AG10803 (cell line): ENCODE measurements at regions not wholly inside any gene's neighbourhood (a gene's known extent, or its start where the extent isn't known, plus 50 kb on each side); places are given as distances from the start of the nearest gene placed in this dataset.

ENCODE experiments used
- DNase-seq: peaks from one replicate; pipeline ENCODE4 v3.0.0; 2010; ENCODE audit warnings: low read depth
- H3K4me3 ChIP-seq: 2 replicates; pipeline ENCODE4 v1.5.1; 2011; ENCODE audit warnings: mild to moderate bottlenecking, low read length, control low read depth
- CTCF ChIP-seq: conservative IDR thresholded peaks from 2 replicates; pipeline ENCODE4 v1.5.1; 2011; ENCODE audit warnings: mild to moderate bottlenecking, low read length, control low read depth, inconsistent platforms

- H3K4me3 ChIP-seq = no peak overlapping the region
- peak; percentile 78 for DNase-seq
- TF ChIP-seq CTCF = no peak
These were observed 309.0 kb upstream of the PMFBP1 start for GRCh38 chr16:72480911-72481310.

GRCh38 chr16:72475688-72476087 is 303.7 kb upstream of the PMFBP1 start:
- no peak overlapping the region for H3K4me3 ChIP-seq
- no peak for TF ChIP-seq CTCF
- DNase-seq = no peak

- peak; percentile 91 for DNase-seq
- peak; percentile 15; the same call in 1 of the 2 replicates for TF ChIP-seq CTCF
- H3K4me3 ChIP-seq = no peak overlapping the region
These were observed 302.7 kb upstream of the PMFBP1 start for GRCh38 chr16:72474501-72475123.

DNA sequence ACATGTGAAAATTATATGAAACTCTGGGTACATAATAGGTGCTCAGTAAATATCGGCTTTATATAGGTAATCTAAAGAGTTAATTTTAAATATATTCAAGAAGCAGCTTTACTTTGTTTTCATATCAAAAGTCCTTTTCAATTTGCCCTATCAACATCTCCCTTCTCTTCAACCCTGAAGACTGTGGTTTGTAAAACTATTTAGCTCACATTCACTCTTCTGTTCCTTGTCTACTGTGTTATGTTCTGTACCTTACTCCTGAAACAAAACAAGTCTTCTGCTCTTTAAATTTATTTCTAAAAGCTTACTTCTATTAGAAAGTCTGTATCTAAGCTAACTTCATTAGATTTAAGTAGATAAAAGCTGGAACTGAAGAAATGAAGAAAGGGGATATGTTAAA is 301.7 kb upstream of the PMFBP1 start:
- no peak for DNase-seq
- no peak overlapping the region for H3K4me3 ChIP-seq
- no peak for TF ChIP-seq CTCF

DNA sequence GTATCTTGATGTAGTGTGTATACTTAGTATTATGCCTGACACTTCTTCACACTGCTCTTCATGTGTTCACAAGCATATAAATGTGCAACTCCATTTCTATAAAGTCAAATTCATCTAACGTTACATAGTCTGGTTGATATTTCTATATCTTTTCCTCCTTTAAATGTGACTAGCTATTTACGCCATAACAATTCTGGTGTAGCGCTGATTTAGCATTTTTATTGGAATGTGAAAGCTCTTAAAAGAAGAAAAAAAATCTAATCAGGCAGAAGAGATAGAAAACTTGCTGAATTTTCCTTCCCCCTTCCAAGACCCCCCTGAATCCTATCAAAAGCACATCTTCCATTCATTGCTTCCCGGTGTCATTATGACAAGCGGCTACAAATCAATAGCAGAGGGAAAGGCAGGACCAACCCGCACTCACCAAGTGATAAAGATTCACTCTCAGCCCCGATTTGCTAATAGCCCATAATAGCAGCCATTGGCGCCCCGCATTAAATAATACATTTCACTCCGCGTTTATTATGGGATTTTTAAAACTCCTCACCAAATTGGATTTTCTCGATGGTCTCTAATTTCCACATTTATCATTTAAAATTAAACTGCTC is 299.5 kb upstream of the PMFBP1 start:
- no peak for DNase-seq
- no peak overlapping the region for H3K4me3 ChIP-seq
- no peak for TF ChIP-seq CTCF

GRCh38 chr16:72470541-72470940 is 298.6 kb upstream of the PMFBP1 start:
- no peak overlapping the region for H3K4me3 ChIP-seq
- no peak for DNase-seq
- TF ChIP-seq CTCF = no peak

DNA sequence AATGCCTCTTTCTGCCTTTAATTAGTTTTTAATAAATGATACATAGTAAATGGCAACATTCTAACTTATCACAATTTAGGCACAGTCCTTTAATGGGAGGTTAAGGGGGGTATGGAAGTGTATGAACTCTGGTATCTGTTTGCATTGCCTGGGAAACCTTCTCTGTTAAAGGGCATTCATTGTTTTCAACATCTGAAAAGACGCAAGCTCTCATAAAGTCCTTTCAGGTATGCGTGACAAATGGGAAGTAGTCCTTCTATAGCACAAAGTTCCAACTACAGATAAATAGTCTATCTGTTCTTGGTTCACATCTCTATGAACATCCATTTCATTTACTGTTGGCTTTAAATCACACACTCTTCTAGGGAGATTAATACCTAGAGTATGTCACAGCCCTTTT is 298.0 kb upstream of the PMFBP1 start:
- DNase-seq = no peak
- TF ChIP-seq CTCF = no peak
- no peak overlapping the region for H3K4me3 ChIP-seq
